SK-N-SH (cell line): ENCODE measurements at regions not wholly inside any gene's neighbourhood (a gene's known extent, or its start where the extent isn't known, plus 50 kb on each side); places are given as distances from the start of the nearest gene placed in this dataset.
A peak's percentile ranks its signal among the peaks of the same experiment; 100 is the strongest.

ENCODE experiments used
- CTCF ChIA-PET: fragments of 300-600, 350-600 bp; formaldehyde crosslinking; extraction: SDS; loops from one replicate; lab custom pipeline; 2021; lab: Yijun Ruan, JAX
- POLR2A ChIA-PET: fragments of 350-600 bp; sonication (Branson Sonifier 250); formaldehyde crosslinking; extraction: SDS; loops from one replicate; lab custom pipeline; 2020; ENCODE audit warnings: antibody characterized with exemption, inconsistent platforms; lab: Yijun Ruan, JAX
- DNase-seq: peaks from one replicate; pipeline ENCODE4 v3.0.0; 2012
- H2AFZ ChIP-seq: fragments of 200-600 bp; sonication (generic); 2 replicates; pipeline ENCODE4 v1.8.1; 2016; ENCODE audit warnings: antibody characterized with exemption, mild to moderate bottlenecking, low read depth
- H3F3A ChIP-seq: fragments of 200-600 bp; sonication (generic); replicated peaks from 2 replicates; pipeline ENCODE3; 2016; ENCODE audit warnings: antibody characterized with exemption, mild to moderate bottlenecking; ENCODE audit not compliant: insufficient read depth
- H3K27ac ChIP-seq, 2 experiments: fragments of 200-500 bp in 1 of 2; fragments of 200-600 bp in 1 of 2; sonication (Bioruptor generic) in 1 of 2; sonication (generic), shearing (Covaris generic) in 1 of 2; 2 replicates each; pipeline versions ENCODE4 v1.5.1 to v1.6.1; 2014 to 2016; ENCODE audit warnings: low read depth in 2 of 2, inconsistent platforms in 1 of 2, low read length in 1 of 2, mild to moderate bottlenecking in 1 of 2, mixed read lengths in 1 of 2
- H3K27me3 ChIP-seq: fragments of 200-600 bp; sonication (generic), shearing (Covaris generic); 2 replicates; pipeline ENCODE4 v1.6.1; 2016; ENCODE audit warnings: mixed run types; ENCODE audit not compliant: insufficient read depth
- H3K36me3 ChIP-seq, 2 experiments: fragments of 200-500 bp in 1 of 2; fragments of 200-600 bp in 1 of 2; sonication (Bioruptor generic) in 1 of 2; sonication (generic) in 1 of 2; replicated peaks in 1 of 2; 2 replicates each; pipeline versions ENCODE3 to v1.5.1; 2014 to 2016; ENCODE audit warnings: low read length in 1 of 2, mild to moderate bottlenecking in 1 of 2; ENCODE audit not compliant: insufficient read depth in 2 of 2, control insufficient read depth in 1 of 2
- H3K4me1 ChIP-seq, 2 experiments: fragments of 200-500 bp in 1 of 2; fragments of 200-600 bp in 1 of 2; sonication (Bioruptor generic) in 1 of 2; sonication (generic), shearing (Covaris generic) in 1 of 2; 2 replicates each; pipeline versions ENCODE4 v1.5.1 to v1.6.1; 2014 to 2016; ENCODE audit warnings: low read depth in 1 of 2, low read length in 1 of 2, mixed run types in 1 of 2; ENCODE audit not compliant: insufficient read depth in 2 of 2, control insufficient read depth in 1 of 2
- H3K4me2 ChIP-seq: fragments of 200-600 bp; sonication (generic), shearing (Covaris generic); 2 replicates; pipeline ENCODE4 v1.6.1; 2017; ENCODE audit warnings: mixed run types
- H3K4me3 ChIP-seq, 2 experiments: fragments of 200-500 bp in 1 of 2; fragments of 200-600 bp in 1 of 2; sonication (Bioruptor generic) in 1 of 2; sonication (generic), shearing (Covaris generic) in 1 of 2; 2 replicates each; pipeline versions ENCODE4 v1.5.1 to v1.8.1; 2014 to 2016; ENCODE audit warnings: low read depth in 2 of 2, inconsistent platforms in 1 of 2, low read length in 1 of 2, mild to moderate bottlenecking in 1 of 2, mixed read lengths in 1 of 2, moderate library complexity in 1 of 2
- H3K79me2 ChIP-seq: fragments of 200-600 bp; sonication (generic); 2 replicates; pipeline ENCODE4 v1.8.1; 2017; ENCODE audit warnings: mild to moderate bottlenecking; ENCODE audit not compliant: insufficient read depth
- H3K9ac ChIP-seq: fragments of 200-600 bp; sonication (generic); 2 replicates; pipeline ENCODE4 v1.6.1; 2017; ENCODE audit warnings: mixed run types
- H3K9me2 ChIP-seq: fragments of 200-600 bp; sonication (generic); 2 replicates; pipeline ENCODE4 v1.6.1; 2017; ENCODE audit warnings: mixed run types
- H3K9me3 ChIP-seq: fragments of 200-600 bp; sonication (generic); 2 replicates; pipeline ENCODE4 v1.6.1; 2017; ENCODE audit warnings: mixed run types, mild to moderate bottlenecking, moderate library complexity
- H4K20me1 ChIP-seq: fragments of 200-600 bp; sonication (generic); 2 replicates; pipeline ENCODE4 v1.6.1; 2017; ENCODE audit warnings: mild to moderate bottlenecking, mixed run types; ENCODE audit not compliant: insufficient read depth
- CHD2 ChIP-seq: fragments of 150-350 bp; IDR thresholded peaks from 2 replicates; pipeline ENCODE4 v1.6.1; 2018; ENCODE audit warnings: low read length; ENCODE audit not compliant: partially characterized antibody
- ELF1 ChIP-seq: IDR thresholded peaks from 2 replicates; pipeline ENCODE4 v1.4.0; 2012
- EP300 ChIP-seq, 2 experiments: IDR thresholded peaks; 2 replicates each; pipeline versions ENCODE4 v1.4.0 to v1.6.1; 2012; ENCODE audit warnings: borderline replicate concordance in 1 of 2, low read depth in 1 of 2, low read length in 1 of 2
- EZH2phosphoT487 ChIP-seq: fragments of 200-600 bp; sonication (generic); IDR thresholded peaks from 2 replicates; pipeline ENCODE4 v1.6.1; 2017; ENCODE audit warnings: low read depth, mixed run types, mild to moderate bottlenecking, antibody characterized with exemption, moderate library complexity, borderline replicate concordance
- FOXM1 ChIP-seq: IDR thresholded peaks from 2 replicates; pipeline ENCODE4 v1.4.0; 2012; ENCODE audit warnings: low read depth, mild to moderate bottlenecking
- GABPA ChIP-seq: IDR thresholded peaks from 2 replicates; pipeline ENCODE4 v1.4.0; 2012; ENCODE audit warnings: low read depth, mild to moderate bottlenecking
- GATA2 ChIP-seq: sonication (generic); formaldehyde crosslinking; IDR thresholded peaks from 2 replicates; pipeline ENCODE4 v1.5.0; 2020; ENCODE audit warnings: mild to moderate bottlenecking, missing genetic modification reagents
- IRF3 ChIP-seq: fragments of 150-350 bp; IDR thresholded peaks from 2 replicates; pipeline ENCODE4 v1.6.1; 2016; ENCODE audit warnings: mild to moderate bottlenecking, low read depth, low read length
- JUND ChIP-seq: IDR thresholded peaks from 2 replicates; pipeline ENCODE4 v1.4.0; 2012
- MAX ChIP-seq: IDR thresholded peaks from 2 replicates; pipeline ENCODE4 v1.4.0; 2012; ENCODE audit warnings: low read depth
- MEF2A ChIP-seq: IDR thresholded peaks from 2 replicates; pipeline ENCODE4 v1.4.0; 2012; ENCODE audit warnings: low read depth, borderline replicate concordance
- MXI1 ChIP-seq: IDR thresholded peaks from 2 replicates; pipeline ENCODE4 v1.6.1; 2012; ENCODE audit warnings: mild to moderate bottlenecking, low read depth, low read length, improper control_type of control experiment
- NFIC ChIP-seq: IDR thresholded peaks from 2 replicates; pipeline ENCODE4 v1.4.0; 2012; ENCODE audit warnings: borderline replicate concordance
- NRF1 ChIP-seq: IDR thresholded peaks from 2 replicates; pipeline ENCODE4 v1.6.1; 2012; ENCODE audit warnings: low read depth, mild to moderate bottlenecking, low read length
- POLR2AphosphoS5 ChIP-seq: IDR thresholded peaks from 2 replicates; pipeline ENCODE4 v1.6.1; 2012; ENCODE audit warnings: low read depth, low read length
- RAD21 ChIP-seq: IDR thresholded peaks from 2 replicates; pipeline ENCODE4 v1.6.1; 2012; ENCODE audit warnings: mild to moderate bottlenecking, low read length
- RFX5 ChIP-seq: IDR thresholded peaks from 2 replicates; pipeline ENCODE4 v1.6.1; 2012; ENCODE audit warnings: mild to moderate bottlenecking, improper control_type of control experiment, low read length
- SIN3A ChIP-seq: IDR thresholded peaks from 2 replicates; pipeline ENCODE4 v1.6.1; 2012; ENCODE audit warnings: low read depth, mild to moderate bottlenecking, low read length, moderate library complexity, borderline replicate concordance
- SMC3 ChIP-seq: IDR thresholded peaks from 2 replicates; pipeline ENCODE4 v1.6.1; 2012; ENCODE audit warnings: low read depth, low read length, improper control_type of control experiment
- TAF1 ChIP-seq: IDR thresholded peaks from 2 replicates; pipeline ENCODE4 v1.6.1; 2012; ENCODE audit warnings: low read depth, mild to moderate bottlenecking, low read length, moderate library complexity, borderline replicate concordance
- TCF12 ChIP-seq: IDR thresholded peaks from 2 replicates; pipeline ENCODE4 v1.4.0; 2012
- TEAD4 ChIP-seq: IDR thresholded peaks from 2 replicates; pipeline ENCODE4 v1.4.0; 2012; ENCODE audit warnings: mild to moderate bottlenecking, borderline replicate concordance; ENCODE audit not compliant: insufficient read depth
- USF1 ChIP-seq: IDR thresholded peaks from 2 replicates; pipeline ENCODE4 v1.4.0; 2012; ENCODE audit warnings: low read depth, borderline replicate concordance
- USF2 ChIP-seq: fragments of 150-350 bp; IDR thresholded peaks from 2 replicates; pipeline ENCODE4 v1.6.1; 2017; ENCODE audit warnings: antibody characterized with exemption, low read length, low read depth, borderline replicate concordance
- ZBTB33 ChIP-seq: IDR thresholded peaks from 2 replicates; pipeline ENCODE4 v1.4.0; 2012; ENCODE audit warnings: low read depth, borderline replicate concordance
- WGBS: methylation state at CpG from one replicate; pipeline ENCODE4 v1.1.6; 2017; ENCODE audit warnings: low lambda C conversion rate; 5-methylcytosine and 5-hydroxymethylcytosine counted together

GRCh38 chr14:71474301-71475265 lies 457.6 kb upstream of the RGS6 start:
- no peak overlapping the region for H3K4me2 ChIP-seq
- peaks cover 17 to 25% of the 10 kb centered on the region in 2 experiments; a peak in 3 of 4 replicates for H3K4me1 ChIP-seq
- H3F3A ChIP-seq = no peaks in the 10 kb centered on the region
- no peak overlapping the region for H3K9ac ChIP-seq
- no peak overlapping the region for H2AFZ ChIP-seq
- H3K9me3 ChIP-seq = no peaks in the 10 kb centered on the region
- no peaks in the 10 kb centered on the region for H3K27me3 ChIP-seq
- ChIA-PET POLR2A (no interaction called here), CTCF (interaction anchor here (0.6 to 1.2 kb wide), 3 partner anchors 26 to 72 kb away, joined by 3 read pairs; no protein-coding TSS in a partner anchor)
- peaks cover 41% of the 10 kb centered on the region for H3K79me2 ChIP-seq
- no peaks in the 10 kb centered on the region for H4K20me1 ChIP-seq
- TF ChIP-seq MEF2A (no peak), SIN3A (no peak), USF2 (no peak), CHD2 (peak; percentile 19), FOXM1 (no peak), SMC3 (no peak), GABPA (no peak), MAX (no peak), JUND (no peak), NRF1 (no peak), RFX5 (no peak; the same call in 1 of the 2 replicates), RAD21 (no peak), GATA2 (CRISPR knock-in tag) (peak; percentile 40; the same call in 1 of the 2 replicates), EZH2phosphoT487 (no peak), TEAD4 (no peak), EP300 (IDR thresholded peaks at IDR 0.05; ENCODE audit: borderline replicate concordance in 1 of 2, low read depth in 1 of 2, low read length in 1 of 2) (no peak), IRF3 (no peak), ELF1 (no peak), USF1 (no peak), NFIC (no peak), POLR2AphosphoS5 (no peak), ZBTB33 (no peak), TAF1 (no peak), MXI1 (0 out of 2 replicates have a peak, but pooled peaks have one; percentile 12), TCF12 (no peak)
- H3K27ac ChIP-seq = 0 out of 4 replicates have a peak overlapping the region, but pooled peaks of 1 of the 2 experiments have one; percentile 7
- no peak overlapping the region for H3K4me3 ChIP-seq
- no peaks in the 10 kb centered on the region for H3K9me2 ChIP-seq
- peak; percentile 45 for DNase-seq
- 60% methylated on average over 4 of the region's 4 CpGs for WGBS
- no peaks in the 10 kb centered on the region for H3K36me3 ChIP-seq
